IMR-90 (cell line): ENCODE measurements at regions not wholly inside any gene's neighbourhood (a gene's known extent, or its start where the extent isn't known, plus 50 kb on each side); places are given as distances from the start of the nearest gene placed in this dataset.

ENCODE experiments used
- ATAC-seq: fragments of 200-7000 bp; cut with Tn5 transposase; 2 replicates; pipeline ENCODE4 v1.9.1; 2020; ENCODE audit warnings: low read depth, mild to moderate bottlenecking, moderate library complexity
- BruUV-seq: library from RNA; stranded (reverse); fragments of 400-500 nt; replicated peaks from 2 replicates; lab custom pipeline; 2021; lab: Mats Ljungman, UMichigan
- CTCF ChIA-PET: fragments of 300-600 bp; formaldehyde crosslinking; extraction: SDS; loops from one replicate; lab custom pipeline; 2021; ENCODE audit warnings: antibody characterized with exemption; lab: Yijun Ruan, JAX
- POLR2A ChIA-PET: fragments of 300-600 bp; sonication (Branson Sonifier 250); formaldehyde crosslinking; loops from one replicate; lab custom pipeline; 2022; ENCODE audit warnings: antibody characterized with exemption; ENCODE audit not compliant: unreplicated experiment; lab: Charles Lee
- DNase-seq: peaks from one replicate; pipeline ENCODE4 v3.0.0; 2013
- H2AFZ ChIP-seq: replicated peaks from 2 replicates; pipeline ENCODE3; 2013; ENCODE audit warnings: low read length, mild to moderate bottlenecking; ENCODE audit not compliant: poor library complexity
- H2AK5ac ChIP-seq: 2 replicates; pipeline ENCODE4 v1.6.1; 2013; ENCODE audit warnings: low read depth, low read length, inconsistent platforms
- H2AK9ac ChIP-seq: replicated peaks from 2 replicates; pipeline ENCODE3; 2013; ENCODE audit warnings: mild to moderate bottlenecking, low read depth, low read length, moderate library complexity; ENCODE audit not compliant: poor library complexity
- H2BK120ac ChIP-seq: 2 replicates; pipeline ENCODE4 v1.6.1; 2013; ENCODE audit warnings: low read depth, low read length, inconsistent platforms
- H2BK15ac ChIP-seq: 3 replicates; pipeline ENCODE4 v1.6.1; 2013; ENCODE audit warnings: low read depth, low read length, inconsistent platforms
- H2BK20ac ChIP-seq: 2 replicates; pipeline ENCODE4 v1.6.1; 2013; ENCODE audit warnings: low read depth, mild to moderate bottlenecking, inconsistent platforms, low read length, moderate library complexity
- H2BK5ac ChIP-seq: 2 replicates; pipeline ENCODE4 v1.6.1; 2013; ENCODE audit warnings: mild to moderate bottlenecking, low read depth, low read length, inconsistent platforms; ENCODE audit not compliant: poor library complexity, severe bottlenecking
- H3K14ac ChIP-seq: replicated peaks from 2 replicates; pipeline ENCODE4 v1.6.1; 2013; ENCODE audit warnings: low read depth, low read length, inconsistent platforms
- H3K18ac ChIP-seq: 2 replicates; pipeline ENCODE4 v1.6.1; 2013; ENCODE audit warnings: low read depth, low read length, control low read depth
- H3K23ac ChIP-seq: 2 replicates; pipeline ENCODE4 v1.6.1; 2013; ENCODE audit warnings: low read depth, low read length, inconsistent platforms
- H3K27ac ChIP-seq: 2 replicates; pipeline ENCODE4 v1.5.1; 2013; ENCODE audit warnings: mild to moderate bottlenecking, control low read depth, low read length; ENCODE audit not compliant: insufficient read depth
- H3K27me3 ChIP-seq: 2 replicates; pipeline ENCODE4 v1.6.1; 2013; ENCODE audit warnings: low read length; ENCODE audit not compliant: control insufficient read depth, insufficient read depth
- H3K36me3 ChIP-seq: 2 replicates; pipeline ENCODE4 v1.6.1; 2013; ENCODE audit warnings: low read length, mixed read lengths; ENCODE audit not compliant: control insufficient read depth, insufficient read depth
- H3K4ac ChIP-seq: 2 replicates; pipeline ENCODE4 v1.6.1; 2013; ENCODE audit warnings: low read depth, low read length, inconsistent platforms
- H3K4me1 ChIP-seq: 2 replicates; pipeline ENCODE4 v1.6.1; 2013; ENCODE audit warnings: low read length, mixed read lengths; ENCODE audit not compliant: control insufficient read depth, insufficient read depth
- H3K4me2 ChIP-seq: 2 replicates; pipeline ENCODE4 v1.6.1; 2013; ENCODE audit warnings: low read depth, mild to moderate bottlenecking, control low read depth, low read length, moderate library complexity
- H3K4me3 ChIP-seq: 2 replicates; pipeline ENCODE4 v1.5.1; 2013; ENCODE audit warnings: low read depth, mild to moderate bottlenecking, control low read depth, low read length, moderate library complexity; ENCODE audit not compliant: insufficient read depth
- H3K56ac ChIP-seq: 2 replicates; pipeline ENCODE4 v1.6.1; 2013; ENCODE audit warnings: low read length, inconsistent platforms; ENCODE audit not compliant: insufficient read depth; ENCODE audit errors: extremely low read depth
- H3K79me1 ChIP-seq, 2 experiments: 2 replicates each; pipeline ENCODE4 v1.6.1; 2013; ENCODE audit warnings: low read length in 2 of 2, inconsistent platforms in 1 of 2, low read depth in 1 of 2
- H3K9ac ChIP-seq: 2 replicates; pipeline ENCODE4 v1.6.1; 2013; ENCODE audit warnings: low read depth, low read length, control low read depth
- H3K9me1 ChIP-seq: 2 replicates; pipeline ENCODE4 v1.6.1; 2013; ENCODE audit warnings: low read length, inconsistent platforms; ENCODE audit not compliant: insufficient read depth
- H3K9me3 ChIP-seq: 2 replicates; pipeline ENCODE4 v1.6.1; 2013; ENCODE audit warnings: low read length; ENCODE audit not compliant: control insufficient read depth, insufficient read depth
- H4K20me1 ChIP-seq: 2 replicates; pipeline ENCODE4 v1.6.1; 2013; ENCODE audit warnings: low read length, inconsistent platforms; ENCODE audit not compliant: insufficient read depth
- H4K5ac ChIP-seq: 2 replicates; pipeline ENCODE4 v1.6.1; 2013; ENCODE audit warnings: mild to moderate bottlenecking, low read depth, low read length, control low read depth
- H4K8ac ChIP-seq, 2 experiments: 2 replicates each; pipeline ENCODE4 v1.6.1; 2013; ENCODE audit warnings: low read depth in 2 of 2, low read length in 2 of 2, control low read depth in 1 of 2, inconsistent platforms in 1 of 2
- H4K91ac ChIP-seq: 2 replicates; pipeline ENCODE4 v1.6.1; 2013; ENCODE audit warnings: low read depth, low read length, inconsistent platforms; ENCODE audit not compliant: insufficient read depth
- CHD1 ChIP-seq: IDR thresholded peaks from 2 replicates; pipeline ENCODE4 v1.6.1; 2012; ENCODE audit warnings: low read depth, low read length, improper control_type of control experiment
- RAD21 ChIP-seq: IDR thresholded peaks from 2 replicates; pipeline ENCODE4 v1.6.1; 2012; ENCODE audit warnings: low read length, improper control_type of control experiment
- dilution Hi-C: fragments of 300-500 bp; cut with HindIII; formaldehyde crosslinking; loops from one replicate; pipeline ENCODE4 v1.14.3; 2018; ENCODE audit warnings: low sequenced_read_pairs; ENCODE audit not compliant: unreplicated experiment
- in situ Hi-C: fragments of 300-500 bp; cut with MboI; formaldehyde crosslinking; loops from 3 replicates; pipeline ENCODE4 v1.14.3; 2019; ENCODE audit warnings: low sequenced_read_pairs, inconsistent platforms, mixed read lengths
- intact Hi-C: fragments of 100-400 bp; cut with micrococcal nuclease; formaldehyde crosslinking; loops from 2 replicates; pipeline ENCODE4 v1.10.0; 2022

DNA sequence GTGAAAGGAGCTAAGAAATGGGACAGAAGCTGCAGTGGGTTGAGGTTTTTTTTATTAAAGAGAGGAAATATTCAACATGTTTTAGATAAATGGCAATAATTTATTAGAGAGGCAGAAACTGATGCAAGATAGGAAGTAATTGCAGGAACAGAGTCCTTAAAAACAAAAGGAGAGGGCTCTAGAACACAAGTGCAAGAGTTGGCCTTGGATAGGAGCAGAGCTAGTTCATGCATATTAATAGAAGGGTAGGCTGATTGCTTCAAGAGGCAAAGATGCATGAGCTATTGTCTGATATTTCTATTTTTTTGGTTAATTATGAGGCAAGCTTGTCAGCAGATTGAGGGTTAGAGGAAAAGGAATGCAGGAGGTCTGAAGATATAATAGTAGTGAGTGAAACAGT is 91.0 kb upstream of the GPRIN3 start:
- in situ Hi-C loops (no loop called here), intact Hi-C loops (no loop called here), dilution Hi-C loops (no loop called here)
- Histone ChIP-seq H4K8ac (no peak overlapping the region), H3K4me3 (no peak overlapping the region), H3K4ac (no peak overlapping the region), H3K79me1 (no peaks in the 10 kb centered on the region), H3K36me3 (no peaks in the 10 kb centered on the region), H4K5ac (no peak overlapping the region), H3K14ac (no peak overlapping the region), H3K56ac (no peak overlapping the region), H2BK20ac (no peak overlapping the region), H3K23ac (no peak overlapping the region), H2BK120ac (no peak overlapping the region), H3K9ac (no peak overlapping the region), H3K4me2 (no peak overlapping the region), H3K27ac (no peak overlapping the region), H2AFZ (no peak overlapping the region), H3K4me1 (no peaks in the 10 kb centered on the region), H3K9me3 (no peaks in the 10 kb centered on the region), H2AK9ac (no peak overlapping the region), H3K18ac (no peak overlapping the region), H2BK15ac (no peak overlapping the region), H4K20me1 (no peaks in the 10 kb centered on the region), H2BK5ac (no peak overlapping the region), H2AK5ac (no peak overlapping the region), H3K9me1 (no peaks in the 10 kb centered on the region), H3K27me3 (no peaks in the 10 kb centered on the region), H4K91ac (no peak overlapping the region)
- no TSS peak for BruUV-seq
- DNase-seq, result no peak
- TF ChIP-seq RAD21, result no peak
- TF ChIP-seq CHD1, result no peak
- ChIA-PET POLR2A (no interaction called here), CTCF (interaction anchor here (1.1 kb wide), 1 partner anchor 11 kb away, joined by 3 read pairs; no protein-coding TSS in a partner anchor)
- ATAC-seq, result no peak
